Vagina (tissue), 2 donors: ENCODE measurements at regions not wholly inside any gene's neighbourhood (a gene's known extent, or its start where the extent isn't known, plus 50 kb on each side); places are given as distances from the start of the nearest gene placed in this dataset.

Experiments
- POLR2AphosphoS5 ChIP-seq, 2 donors: sonication (generic); formaldehyde crosslinking; IDR thresholded peaks; one replicate each; pipeline ENCODE4 v1.9.0; 2017; ENCODE audit warnings: antibody characterized with exemption in 2 of 2, mild to moderate bottlenecking in 2 of 2, low read depth in 1 of 2; ENCODE audit not compliant: insufficient read depth in 1 of 2
- TF ChIP-seq, protein P1 (sequence below), 3 experiments: fragments of 450-650 bp in 2 of 3; fragments of 200-600 bp in 1 of 3; sonication (generic) in 1 of 3; IDR thresholded peaks; one replicate each; pipeline ENCODE4 v1.5.1; 2017 to 2019; ENCODE audit warnings: antibody characterized with exemption in 3 of 3, mild to moderate bottlenecking in 2 of 3, moderate library complexity in 2 of 3

DNA sequence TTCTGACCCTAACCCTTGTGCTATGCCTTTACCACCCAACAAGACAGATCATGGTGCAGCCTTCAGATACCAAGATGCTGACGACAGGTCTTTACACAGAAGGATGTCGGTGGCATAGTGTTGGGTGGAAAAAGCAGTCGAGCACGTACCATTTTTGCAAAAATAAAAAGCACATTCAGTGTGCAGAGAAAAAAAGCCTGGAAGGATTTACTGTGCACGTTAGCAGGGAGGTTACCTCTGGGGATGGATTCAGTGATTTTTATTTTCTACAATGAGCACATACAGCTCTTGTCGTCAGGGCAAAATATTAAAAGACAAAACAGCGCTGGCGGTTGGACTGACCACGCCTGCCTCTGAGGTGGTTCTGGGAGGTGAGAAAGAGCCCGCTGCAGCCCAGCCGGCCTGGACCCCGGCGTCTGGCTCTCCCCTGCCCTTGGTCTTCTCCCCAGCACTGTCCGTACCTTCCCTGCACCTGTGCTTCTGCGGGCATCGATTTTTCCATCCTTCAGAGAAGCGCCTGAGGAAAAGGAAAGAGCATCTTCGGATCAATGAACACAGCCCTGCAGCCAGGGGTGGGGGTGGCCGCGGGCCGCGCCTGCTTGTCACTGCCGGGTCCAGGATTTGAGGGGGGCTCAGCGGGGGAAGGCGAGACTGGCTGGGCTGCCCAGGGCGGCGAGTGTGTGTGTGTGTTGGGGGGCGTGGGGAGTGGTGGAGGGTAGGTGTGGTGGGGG lies 200.0 kb upstream of the IER5L start:
- TF ChIP-seq POLR2AphosphoS5 (IDR thresholded peaks at IDR 0.05; ENCODE audit: insufficient read depth in 1 of 2, low read depth in 1 of 2) = no peak
- TF ChIP-seq, protein P1, sequence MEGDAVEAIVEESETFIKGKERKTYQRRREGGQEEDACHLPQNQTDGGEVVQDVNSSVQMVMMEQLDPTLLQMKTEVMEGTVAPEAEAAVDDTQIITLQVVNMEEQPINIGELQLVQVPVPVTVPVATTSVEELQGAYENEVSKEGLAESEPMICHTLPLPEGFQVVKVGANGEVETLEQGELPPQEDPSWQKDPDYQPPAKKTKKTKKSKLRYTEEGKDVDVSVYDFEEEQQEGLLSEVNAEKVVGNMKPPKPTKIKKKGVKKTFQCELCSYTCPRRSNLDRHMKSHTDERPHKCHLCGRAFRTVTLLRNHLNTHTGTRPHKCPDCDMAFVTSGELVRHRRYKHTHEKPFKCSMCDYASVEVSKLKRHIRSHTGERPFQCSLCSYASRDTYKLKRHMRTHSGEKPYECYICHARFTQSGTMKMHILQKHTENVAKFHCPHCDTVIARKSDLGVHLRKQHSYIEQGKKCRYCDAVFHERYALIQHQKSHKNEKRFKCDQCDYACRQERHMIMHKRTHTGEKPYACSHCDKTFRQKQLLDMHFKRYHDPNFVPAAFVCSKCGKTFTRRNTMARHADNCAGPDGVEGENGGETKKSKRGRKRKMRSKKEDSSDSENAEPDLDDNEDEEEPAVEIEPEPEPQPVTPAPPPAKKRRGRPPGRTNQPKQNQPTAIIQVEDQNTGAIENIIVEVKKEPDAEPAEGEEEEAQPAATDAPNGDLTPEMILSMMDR (IDR thresholded peaks at IDR 0.05) = no peak
